DND-41 (cell line): ENCODE measurements at regions not wholly inside any gene's neighbourhood (a gene's known extent, or its start where the extent isn't known, plus 50 kb on each side); places are given as distances from the start of the nearest gene placed in this dataset.

ENCODE experiments used
- ATAC-seq: fragments of 200-7000 bp; cut with Tn5 transposase; 3 replicates; pipeline ENCODE4 v1.9.1; 2021; ENCODE audit warnings: low read depth; ENCODE audit not compliant: insufficient read depth
- DNase-seq: peaks from one replicate; pipeline ENCODE4 v3.0.0-alpha.2; 2020
- H2AFZ ChIP-seq: 2 replicates; pipeline ENCODE4 v1.6.0; 2012; ENCODE audit warnings: low read depth, low read length
- H3K27ac ChIP-seq: 2 replicates; pipeline ENCODE4 v1.5.1; 2012; ENCODE audit warnings: low read length, inconsistent platforms
- H3K27me3 ChIP-seq: fragments of 200-600 bp; sonication (generic); 2 replicates; pipeline ENCODE4 v1.6.0; 2012; ENCODE audit warnings: low read length, mild to moderate bottlenecking, inconsistent platforms; ENCODE audit not compliant: insufficient read depth, poor library complexity
- H3K36me3 ChIP-seq: 2 replicates; pipeline ENCODE4 v1.5.1; 2012; ENCODE audit warnings: low read length, inconsistent platforms; ENCODE audit not compliant: insufficient read depth
- H3K4me1 ChIP-seq: 2 replicates; pipeline ENCODE4 v1.5.1; 2012; ENCODE audit warnings: mild to moderate bottlenecking, low read length; ENCODE audit not compliant: insufficient read depth
- H3K4me2 ChIP-seq: 2 replicates; pipeline ENCODE4 v1.6.0; 2012; ENCODE audit warnings: mild to moderate bottlenecking, moderate library complexity, low read length, inconsistent platforms; ENCODE audit not compliant: insufficient read depth
- H3K4me3 ChIP-seq, 2 experiments: fragments of 200-600 bp in 1 of 2; shearing (Covaris generic) in 1 of 2; 2 replicates each; pipeline ENCODE4 v1.5.1; 2012 to 2016; ENCODE audit warnings: inconsistent platforms in 2 of 2, low read length in 2 of 2, mild to moderate bottlenecking in 2 of 2, low read depth in 1 of 2, moderate library complexity in 1 of 2
- H3K79me2 ChIP-seq: 2 replicates; pipeline ENCODE4 v1.6.0; 2012; ENCODE audit warnings: low read length, inconsistent platforms; ENCODE audit not compliant: insufficient read depth
- H3K9ac ChIP-seq: 2 replicates; pipeline ENCODE4 v1.6.0; 2012; ENCODE audit warnings: low read depth, mild to moderate bottlenecking, inconsistent platforms, low read length, moderate library complexity
- H3K9me3 ChIP-seq: 2 replicates; pipeline ENCODE4 v1.5.1; 2012; ENCODE audit warnings: low read length, moderate library complexity, mild to moderate bottlenecking, inconsistent platforms; ENCODE audit not compliant: insufficient read depth, severe bottlenecking
- H4K20me1 ChIP-seq: 2 replicates; pipeline ENCODE4 v1.6.0; 2012; ENCODE audit warnings: low read length; ENCODE audit not compliant: insufficient read depth
- CTCF ChIP-seq: IDR thresholded peaks from 2 replicates; pipeline ENCODE4 v1.5.1; 2012; ENCODE audit warnings: borderline replicate concordance, low read length, moderate library complexity, mild to moderate bottlenecking; ENCODE audit not compliant: poor library complexity, severe bottlenecking; ENCODE audit errors: extremely low read depth
- EZH2 ChIP-seq: IDR thresholded peaks from 3 replicates; pipeline ENCODE4 v1.6.1; 2012; ENCODE audit warnings: borderline replicate concordance, low read depth, mild to moderate bottlenecking, moderate library complexity, low read length, inconsistent platforms; ENCODE audit not compliant: severe bottlenecking

GRCh38 chr2:188705191-188705590 lies 269.0 kb upstream of the COL3A1 start:
- H3K79me2 ChIP-seq: no peaks in the 10 kb centered on the region
- no peak for TF ChIP-seq CTCF
- TF ChIP-seq EZH2: no peak
- no peak overlapping the region for H2AFZ ChIP-seq
- no peak overlapping the region for H3K27ac ChIP-seq
- H3K4me2 ChIP-seq: no peak overlapping the region
- H3K4me1 ChIP-seq: peaks cover 5% of the 10 kb centered on the region
- DNase-seq (no peak), ATAC-seq (no peak)
- H3K27me3 ChIP-seq: no peaks in the 10 kb centered on the region
- H3K9ac ChIP-seq: no peak overlapping the region
- no peaks in the 10 kb centered on the region for H4K20me1 ChIP-seq
- H3K4me3 ChIP-seq: no peak overlapping the region
- no peaks in the 10 kb centered on the region for H3K9me3 ChIP-seq
- no peaks in the 10 kb centered on the region for H3K36me3 ChIP-seq

- TF ChIP-seq EZH2 (no peak), CTCF (no peak)
- H3K4me1 ChIP-seq: no peaks in the 10 kb centered on the region
- no peak overlapping the region for H3K9ac ChIP-seq
- H3K4me2 ChIP-seq: no peak overlapping the region
- no peaks in the 10 kb centered on the region for H3K27me3 ChIP-seq
- no peak overlapping the region for H3K27ac ChIP-seq
- ATAC-seq: no peak
- H3K4me3 ChIP-seq: no peak overlapping the region
- DNase-seq: no peak
- H3K79me2 ChIP-seq: no peaks in the 10 kb centered on the region
- no peaks in the 10 kb centered on the region for H4K20me1 ChIP-seq
- H2AFZ ChIP-seq: no peak overlapping the region
- no peaks in the 10 kb centered on the region for H3K9me3 ChIP-seq
- H3K36me3 ChIP-seq: no peaks in the 10 kb centered on the region
Measured at GRCh38 chr2:188713961-188714360, 260.2 kb upstream of the COL3A1 start.

GRCh38 chr2:188720811-188721605 lies 253.2 kb upstream of the COL3A1 start:
- H3K79me2 ChIP-seq: no peaks in the 10 kb centered on the region
- H3K36me3 ChIP-seq: no peaks in the 10 kb centered on the region
- H3K9me3 ChIP-seq: no peaks in the 10 kb centered on the region
- no peak for ATAC-seq
- no peak overlapping the region for H3K9ac ChIP-seq
- TF ChIP-seq EZH2 (no peak), CTCF (no peak)
- H2AFZ ChIP-seq: no peak overlapping the region
- H4K20me1 ChIP-seq: no peaks in the 10 kb centered on the region
- H3K27me3 ChIP-seq: no peaks in the 10 kb centered on the region
- no peak for DNase-seq
- no peak overlapping the region for H3K27ac ChIP-seq
- no peak overlapping the region for H3K4me2 ChIP-seq
- no peaks in the 10 kb centered on the region for H3K4me1 ChIP-seq
- no peak overlapping the region for H3K4me3 ChIP-seq
